ENCODE measurements at regions not wholly inside any gene's neighbourhood (a gene's known extent, or its start where the extent isn't known, plus 50 kb on each side); places are given as distances from the start of the nearest gene placed in this dataset.

- Histone ChIP-seq H3K4me1 (ENCODE audit: low read length) (no peaks in the 10 kb centered on the region), H3K4me2 (ENCODE audit: low read depth, low read length) (no peak overlapping the region), H3K27ac (ENCODE audit: low read length) (no peak overlapping the region), H4K20me1 (ENCODE audit: insufficient read depth, low read length) (no peaks in the 10 kb centered on the region), H3K4me3 (ENCODE audit: low read length) (no peak overlapping the region), H3K9me2 (replicated peaks; ENCODE audit: insufficient read depth, low read length) (no peaks in the 10 kb centered on the region), H3K79me2 (ENCODE audit: low read length) (no peaks in the 10 kb centered on the region), H3K9me3 (replicated peaks; ENCODE audit: insufficient read depth, low read length) (no peaks in the 10 kb centered on the region), H2AFZ (ENCODE audit: low read length) (no peak overlapping the region), H3F3A (ENCODE audit: insufficient read depth, low read length) (no peaks in the 10 kb centered on the region), H3K36me3 (replicated peaks; ENCODE audit: insufficient read depth, low read length) (no peaks in the 10 kb centered on the region), H3K9ac (ENCODE audit: low read length) (no peak overlapping the region), H3K27me3 (replicated peaks; ENCODE audit: insufficient read depth, low read length) (no peaks in the 10 kb centered on the region)
- no peak for TF ChIP-seq EZH2phosphoT487 (IDR thresholded peaks at IDR 0.05; ENCODE audit: low read length)
- no peak for TF ChIP-seq EZH2 (optimal IDR thresholded peaks at IDR 0.05; ENCODE audit: low read depth, low read length)
- no peak for TF ChIP-seq CTCF (IDR thresholded peaks at IDR 0.05; ENCODE audit: low read length)
- DNase-seq: no peak
Measured at GRCh38 chr13:68719815-68720214, 1387.8 kb upstream of the ATXN8OS start.

- no peak overlapping the region for H3K4me2 ChIP-seq (ENCODE audit: low read depth, low read length)
- H3K36me3 ChIP-seq (replicated peaks; ENCODE audit: insufficient read depth, low read length): no peaks in the 10 kb centered on the region
- H3K9ac ChIP-seq (ENCODE audit: low read length): no peak overlapping the region
- TF ChIP-seq EZH2 (optimal IDR thresholded peaks at IDR 0.05; ENCODE audit: low read depth, low read length) (no peak), CTCF (IDR thresholded peaks at IDR 0.05; ENCODE audit: low read length) (no peak), EZH2phosphoT487 (IDR thresholded peaks at IDR 0.05; ENCODE audit: low read length) (no peak)
- H3F3A ChIP-seq (ENCODE audit: insufficient read depth, low read length): no peaks in the 10 kb centered on the region
- no peaks in the 10 kb centered on the region for H3K4me1 ChIP-seq (ENCODE audit: low read length)
- no peaks in the 10 kb centered on the region for H4K20me1 ChIP-seq (ENCODE audit: insufficient read depth, low read length)
- H3K27me3 ChIP-seq (replicated peaks; ENCODE audit: insufficient read depth, low read length): no peaks in the 10 kb centered on the region
- no peaks in the 10 kb centered on the region for H3K9me3 ChIP-seq (replicated peaks; ENCODE audit: insufficient read depth, low read length)
- no peak overlapping the region for H3K27ac ChIP-seq (ENCODE audit: low read length)
- H3K79me2 ChIP-seq (ENCODE audit: low read length): no peaks in the 10 kb centered on the region
- no peak overlapping the region for H3K4me3 ChIP-seq (ENCODE audit: low read length)
- no peak for DNase-seq
- H2AFZ ChIP-seq (ENCODE audit: low read length): no peak overlapping the region
- no peaks in the 10 kb centered on the region for H3K9me2 ChIP-seq (replicated peaks; ENCODE audit: insufficient read depth, low read length)
Measured at GRCh38 chr13:68715651-68716050, 1392.0 kb upstream of the ATXN8OS start.

- Histone ChIP-seq H3K4me1 (ENCODE audit: low read length) (no peaks in the 10 kb centered on the region), H3K27me3 (replicated peaks; ENCODE audit: insufficient read depth, low read length) (no peaks in the 10 kb centered on the region), H2AFZ (ENCODE audit: low read length) (no peak overlapping the region), H3K27ac (ENCODE audit: low read length) (no peak overlapping the region), H3K79me2 (ENCODE audit: low read length) (no peaks in the 10 kb centered on the region), H3K4me2 (ENCODE audit: low read depth, low read length) (no peak overlapping the region), H3K36me3 (replicated peaks; ENCODE audit: insufficient read depth, low read length) (no peaks in the 10 kb centered on the region), H3K9ac (ENCODE audit: low read length) (no peak overlapping the region), H3K4me3 (ENCODE audit: low read length) (no peak overlapping the region), H3F3A (ENCODE audit: insufficient read depth, low read length) (no peaks in the 10 kb centered on the region), H4K20me1 (ENCODE audit: insufficient read depth, low read length) (no peaks in the 10 kb centered on the region), H3K9me2 (replicated peaks; ENCODE audit: insufficient read depth, low read length) (no peaks in the 10 kb centered on the region), H3K9me3 (replicated peaks; ENCODE audit: insufficient read depth, low read length) (no peaks in the 10 kb centered on the region)
- no peak for DNase-seq
- TF ChIP-seq EZH2 (optimal IDR thresholded peaks at IDR 0.05; ENCODE audit: low read depth, low read length): no peak
- no peak for TF ChIP-seq EZH2phosphoT487 (IDR thresholded peaks at IDR 0.05; ENCODE audit: low read length)
- TF ChIP-seq CTCF (IDR thresholded peaks at IDR 0.05; ENCODE audit: low read length): no peak
Measured at GRCh38 chr13:68714292-68714691, 1393.3 kb upstream of the ATXN8OS start.
